ENCODE measurements at regions not wholly inside any gene's neighbourhood (a gene's known extent, or its start where the extent isn't known, plus 50 kb on each side); places are given as distances from the start of the nearest gene placed in this dataset.
"Not testable (repeated sequence)": the region's sequence is repeated elsewhere in the genome, so short reads cannot be mapped to it uniquely, and the experiment has no call there.

- TF ChIP-seq POLR2AphosphoS2 (IDR thresholded peaks at IDR 0.05; ENCODE audit: low read depth, low read length); ZNF24 (IDR thresholded peaks at IDR 0.05); MXI1 (IDR thresholded peaks at IDR 0.05; ENCODE audit: low read depth, low read length); CTCF (IDR thresholded peaks at IDR 0.05 in 2 of 3, conservative IDR thresholded peaks at IDR 0.05 in 1 of 3; ENCODE audit: control insufficient read depth in 2 of 3, extremely low read depth in 1 of 3, insufficient read depth in 1 of 3, low read depth in 3 of 3, low read length in 3 of 3); CEBPB (IDR thresholded peaks at IDR 0.05; ENCODE audit: borderline replicate concordance in 1 of 2, low read depth in 2 of 2, low read length in 2 of 2); BACH1 (IDR thresholded peaks at IDR 0.05; ENCODE audit: borderline replicate concordance): not testable (repeated sequence)
- TF ChIP-seq, protein P1, sequence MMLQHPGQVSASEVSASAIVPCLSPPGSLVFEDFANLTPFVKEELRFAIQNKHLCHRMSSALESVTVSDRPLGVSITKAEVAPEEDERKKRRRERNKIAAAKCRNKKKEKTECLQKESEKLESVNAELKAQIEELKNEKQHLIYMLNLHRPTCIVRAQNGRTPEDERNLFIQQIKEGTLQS (IDR thresholded peaks at IDR 0.05; ENCODE audit: borderline replicate concordance, extremely low read depth, low read depth, low read length): not testable (repeated sequence)
- TF ChIP-seq, protein P2, sequence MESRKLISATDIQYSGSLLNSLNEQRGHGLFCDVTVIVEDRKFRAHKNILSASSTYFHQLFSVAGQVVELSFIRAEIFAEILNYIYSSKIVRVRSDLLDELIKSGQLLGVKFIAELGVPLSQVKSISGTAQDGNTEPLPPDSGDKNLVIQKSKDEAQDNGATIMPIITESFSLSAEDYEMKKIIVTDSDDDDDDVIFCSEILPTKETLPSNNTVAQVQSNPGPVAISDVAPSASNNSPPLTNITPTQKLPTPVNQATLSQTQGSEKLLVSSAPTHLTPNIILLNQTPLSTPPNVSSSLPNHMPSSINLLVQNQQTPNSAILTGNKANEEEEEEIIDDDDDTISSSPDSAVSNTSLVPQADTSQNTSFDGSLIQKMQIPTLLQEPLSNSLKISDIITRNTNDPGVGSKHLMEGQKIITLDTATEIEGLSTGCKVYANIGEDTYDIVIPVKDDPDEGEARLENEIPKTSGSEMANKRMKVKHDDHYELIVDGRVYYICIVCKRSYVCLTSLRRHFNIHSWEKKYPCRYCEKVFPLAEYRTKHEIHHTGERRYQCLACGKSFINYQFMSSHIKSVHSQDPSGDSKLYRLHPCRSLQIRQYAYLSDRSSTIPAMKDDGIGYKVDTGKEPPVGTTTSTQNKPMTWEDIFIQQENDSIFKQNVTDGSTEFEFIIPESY (IDR thresholded peaks at IDR 0.05): not testable (repeated sequence)
These were observed 589.2 kb downstream of the CWH43 start for GRCh38 chr4:49575250-49575649.
